ENCODE measurements at regions not wholly inside any gene's neighbourhood (a gene's known extent, or its start where the extent isn't known, plus 50 kb on each side); places are given as distances from the start of the nearest gene placed in this dataset.
"Not testable (repeated sequence)": the region's sequence is repeated elsewhere in the genome, so short reads cannot be mapped to it uniquely, and the experiment has no call there.

GRCh38 chr2:166750624-166751023 lies 137.7 kb upstream of the XIRP2 start:
- no peaks in the 10 kb centered on the region for H3K27me3 Mint-ChIP-seq
- no peak overlapping the region for H3K27ac Mint-ChIP-seq
- no peaks in the 10 kb centered on the region for H3K4me1 Mint-ChIP-seq (ENCODE audit: low read depth)
- peaks cover 2% of the 10 kb centered on the region for H3K36me3 Mint-ChIP-seq (ENCODE audit: insufficient read depth)
- no peak overlapping the region for H3K4me3 Mint-ChIP-seq (ENCODE audit: low read depth)
- no peak for TF ChIP-seq CTCF (IDR thresholded peaks at IDR 0.05; ENCODE audit: unreplicated experiment)
- DNase-seq (ENCODE audit: low spot score, unreplicated experiment) = no peak
- peaks cover 8% of the 10 kb centered on the region for H3K9me3 Mint-ChIP-seq (ENCODE audit: low read depth)

DNA sequence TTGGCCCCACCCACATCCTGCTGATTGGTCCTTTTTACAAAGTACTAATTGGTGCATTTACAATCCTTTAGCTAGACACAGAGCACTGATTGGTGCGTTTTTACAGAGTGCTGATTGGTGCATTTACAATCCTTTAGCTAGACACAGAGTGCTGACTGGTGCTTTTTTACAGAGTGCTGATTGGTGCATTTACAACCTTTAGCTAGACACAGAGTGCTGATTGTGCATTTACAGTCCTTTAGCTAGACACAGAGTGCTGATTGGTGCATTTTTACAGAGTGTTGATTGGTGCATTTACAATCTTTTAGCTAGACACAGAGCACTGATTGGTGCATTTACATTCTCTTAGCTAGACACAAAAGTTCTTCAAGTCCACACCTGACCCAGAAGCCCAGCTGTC lies 144.2 kb upstream of the XIRP2 start:
- not testable (repeated sequence) for H3K27ac Mint-ChIP-seq; H3K27me3 Mint-ChIP-seq; H3K4me1 Mint-ChIP-seq (ENCODE audit: low read depth); H3K4me3 Mint-ChIP-seq (ENCODE audit: low read depth); DNase-seq (ENCODE audit: low spot score, unreplicated experiment)
- H3K36me3 Mint-ChIP-seq (ENCODE audit: insufficient read depth) = peaks cover 14% of the 10 kb centered on the region
- peaks cover 39% of the 10 kb centered on the region for H3K9me3 Mint-ChIP-seq (ENCODE audit: low read depth)

DNA sequence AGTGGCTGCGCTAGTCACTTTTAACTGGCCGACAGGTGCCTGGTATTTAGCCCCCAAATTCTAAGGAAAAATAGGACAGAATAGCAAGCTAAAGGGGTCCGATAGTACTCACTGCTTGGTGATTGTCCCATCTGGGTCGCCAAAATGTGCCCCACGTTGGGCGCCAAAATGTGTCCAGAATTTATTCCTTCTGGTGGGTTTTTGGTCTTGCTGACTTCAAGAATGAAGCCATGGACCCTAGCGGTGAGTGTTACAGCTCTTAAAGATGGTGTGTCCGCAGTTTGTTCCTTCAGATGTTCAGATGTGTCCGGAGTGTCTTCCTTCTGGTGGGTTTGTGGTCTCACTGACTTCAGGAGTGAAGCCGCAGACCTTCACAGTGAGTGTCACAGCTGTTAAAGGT lies 144.8 kb upstream of the XIRP2 start:
- peaks cover 34% of the 10 kb centered on the region for H3K9me3 Mint-ChIP-seq (ENCODE audit: low read depth)
- not testable (repeated sequence) for H3K4me3 Mint-ChIP-seq (ENCODE audit: low read depth); H3K27ac Mint-ChIP-seq; DNase-seq (ENCODE audit: low spot score, unreplicated experiment); H3K4me1 Mint-ChIP-seq (ENCODE audit: low read depth); H3K27me3 Mint-ChIP-seq
- H3K36me3 Mint-ChIP-seq (ENCODE audit: insufficient read depth) = peaks cover 16% of the 10 kb centered on the region

DNA sequence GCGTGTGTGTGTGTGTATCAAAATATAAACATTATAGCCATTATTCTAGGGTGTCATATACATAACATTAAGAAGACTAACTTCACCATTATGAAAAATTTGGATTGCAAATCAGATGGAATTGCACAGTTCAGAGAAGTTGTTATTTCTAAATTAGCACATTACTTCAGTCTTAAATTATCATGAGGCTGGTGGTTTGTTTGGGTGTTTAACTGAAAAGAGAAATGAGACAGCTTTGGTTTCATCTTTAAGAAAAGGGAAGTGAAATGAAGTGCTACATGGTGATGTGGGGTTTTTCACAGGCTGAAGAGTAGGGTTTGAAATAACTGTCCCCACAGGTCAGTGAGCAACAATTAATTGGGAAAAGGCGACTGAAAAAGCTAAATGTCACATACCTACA lies 161.2 kb upstream of the XIRP2 start:
- TF ChIP-seq CTCF (IDR thresholded peaks at IDR 0.05; ENCODE audit: unreplicated experiment) = no peak
- Mint-ChIP-seq H3K36me3 (ENCODE audit: insufficient read depth) (peaks cover 2% of the 10 kb centered on the region), H3K27ac (no peak overlapping the region), H3K27me3 (no peaks in the 10 kb centered on the region), H3K9me3 (ENCODE audit: low read depth) (peaks cover 26% of the 10 kb centered on the region), H3K4me3 (ENCODE audit: low read depth) (no peak overlapping the region), H3K4me1 (ENCODE audit: low read depth) (no peaks in the 10 kb centered on the region)
- DNase-seq (ENCODE audit: low spot score, unreplicated experiment) = no peak

GRCh38 chr2:166725927-166726924 lies 162.1 kb upstream of the XIRP2 start:
- H3K9me3 Mint-ChIP-seq (ENCODE audit: low read depth) = peaks cover 30% of the 10 kb centered on the region
- H3K36me3 Mint-ChIP-seq (ENCODE audit: insufficient read depth) = peaks cover 3% of the 10 kb centered on the region
- no peaks in the 10 kb centered on the region for H3K4me1 Mint-ChIP-seq (ENCODE audit: low read depth)
- no peak overlapping the region for H3K4me3 Mint-ChIP-seq (ENCODE audit: low read depth)
- H3K27ac Mint-ChIP-seq = no peak overlapping the region
- DNase-seq (ENCODE audit: low spot score, unreplicated experiment) = no peak
- H3K27me3 Mint-ChIP-seq = no peaks in the 10 kb centered on the region
- no peak for TF ChIP-seq CTCF (IDR thresholded peaks at IDR 0.05; ENCODE audit: unreplicated experiment)

DNA sequence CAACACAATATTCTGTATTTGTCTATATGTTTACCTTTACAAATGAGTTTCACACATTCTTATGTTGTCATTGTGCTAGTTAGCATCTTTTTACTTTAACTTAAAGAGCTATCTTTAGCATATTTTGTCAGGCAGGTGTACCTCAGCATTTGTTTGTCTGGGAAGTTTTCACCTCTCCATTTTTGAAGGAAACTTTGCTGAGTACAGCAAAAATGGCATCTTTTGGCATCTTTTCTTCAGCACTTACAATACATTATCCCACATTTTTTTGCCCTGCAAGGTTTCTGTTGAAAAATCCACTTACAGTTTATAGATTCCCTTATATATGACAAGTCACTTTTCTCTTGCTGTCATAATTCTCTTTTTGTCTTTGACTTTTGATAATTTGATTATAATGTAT lies 171.3 kb upstream of the XIRP2 start:
- peaks cover under 1% of the 10 kb centered on the region for H3K36me3 Mint-ChIP-seq (ENCODE audit: insufficient read depth)
- TF ChIP-seq CTCF (IDR thresholded peaks at IDR 0.05; ENCODE audit: unreplicated experiment) = no peak
- DNase-seq (ENCODE audit: low spot score, unreplicated experiment) = no peak
- no peak overlapping the region for H3K4me3 Mint-ChIP-seq (ENCODE audit: low read depth)
- no peaks in the 10 kb centered on the region for H3K4me1 Mint-ChIP-seq (ENCODE audit: low read depth)
- no peak overlapping the region for H3K27ac Mint-ChIP-seq
- no peaks in the 10 kb centered on the region for H3K27me3 Mint-ChIP-seq
- H3K9me3 Mint-ChIP-seq (ENCODE audit: low read depth) = peaks cover 35% of the 10 kb centered on the region

Data from progenitor cell of endocrine pancreas (in vitro differentiated cells).